Fibroblast of lung (primary cell): ENCODE measurements at regions not wholly inside any gene's neighbourhood (a gene's known extent, or its start where the extent isn't known, plus 50 kb on each side); places are given as distances from the start of the nearest gene placed in this dataset.

Source experiments
- DNase-seq, 2 donors: peaks; one replicate each; pipeline versions ENCODE4 v3.0.0 to v3.0.0-alpha.2; 2010; ENCODE audit warnings: low read depth in 2 of 2
- H2AFZ ChIP-seq: 2 replicates; pipeline ENCODE4 v1.5.1; 2012; ENCODE audit warnings: low read length, control low read depth, inconsistent platforms
- H3K27ac ChIP-seq: 2 replicates; pipeline ENCODE4 v1.5.1; 2011; ENCODE audit warnings: low read length, control low read depth; ENCODE audit not compliant: insufficient read depth
- H3K27me3 ChIP-seq: 2 replicates; pipeline ENCODE4 v1.5.1; 2011; ENCODE audit warnings: mild to moderate bottlenecking, low read length; ENCODE audit not compliant: control insufficient read depth, insufficient read depth
- H3K36me3 ChIP-seq: 2 replicates; pipeline ENCODE4 v1.5.1; 2011; ENCODE audit warnings: low read length; ENCODE audit not compliant: control insufficient read depth, insufficient read depth
- H3K4me1 ChIP-seq: 2 replicates; pipeline ENCODE4 v1.5.1; 2011; ENCODE audit warnings: low read length; ENCODE audit not compliant: control insufficient read depth, insufficient read depth; ENCODE audit errors: extremely low read depth
- H3K4me2 ChIP-seq: 2 replicates; pipeline ENCODE4 v1.5.1; 2011; ENCODE audit warnings: low read length, control low read depth; ENCODE audit not compliant: insufficient read depth; ENCODE audit errors: extremely low read depth
- H3K4me3 ChIP-seq, 4 experiments: fragments of 200-600 bp in 1 of 4; sonication (generic) in 1 of 4; replicated peaks in 1 of 4; 2 replicates each; pipeline ENCODE4 v1.5.1; 2011 to 2016; ENCODE audit warnings: low read length in 4 of 4, low read depth in 3 of 4, mild to moderate bottlenecking in 3 of 4, control low read depth in 2 of 4, inconsistent platforms in 1 of 4, mixed read lengths in 1 of 4; ENCODE audit not compliant: insufficient read depth in 1 of 4; ENCODE audit errors: control extremely low read depth in 1 of 4
- H3K79me2 ChIP-seq: 2 replicates; pipeline ENCODE4 v1.5.1; 2012; ENCODE audit warnings: mild to moderate bottlenecking, low read length, inconsistent platforms; ENCODE audit not compliant: control insufficient read depth, insufficient read depth
- H3K9ac ChIP-seq: 2 replicates; pipeline ENCODE4 v1.5.1; 2011; ENCODE audit warnings: mild to moderate bottlenecking, low read length, control low read depth; ENCODE audit not compliant: insufficient read depth
- H3K9me3 ChIP-seq: 2 replicates; pipeline ENCODE4 v1.5.1; 2012; ENCODE audit warnings: low read depth, low read length; ENCODE audit not compliant: control insufficient read depth, insufficient read depth
- H4K20me1 ChIP-seq: 2 replicates; pipeline ENCODE4 v1.5.1; 2011; ENCODE audit warnings: low read length; ENCODE audit not compliant: control insufficient read depth, insufficient read depth; ENCODE audit errors: extremely low read depth
- EZH2 ChIP-seq: IDR thresholded peaks from 2 replicates; pipeline ENCODE4 v1.5.1; 2012; ENCODE audit warnings: low read length, control low read depth, mild to moderate bottlenecking; ENCODE audit errors: missing control alignments
- TF ChIP-seq, protein P1 (sequence below), 2 donors: IDR thresholded peaks in 1 of 2; conservative IDR thresholded peaks in 1 of 2; 1 replicate in 1 of 2; 2 replicates in 1 of 2; pipeline ENCODE4 v1.5.1; 2011 to 2012; ENCODE audit warnings: low read length in 2 of 2, control low read depth in 1 of 2, inconsistent platforms in 1 of 2, low read depth in 1 of 2, mild to moderate bottlenecking in 1 of 2

DNA sequence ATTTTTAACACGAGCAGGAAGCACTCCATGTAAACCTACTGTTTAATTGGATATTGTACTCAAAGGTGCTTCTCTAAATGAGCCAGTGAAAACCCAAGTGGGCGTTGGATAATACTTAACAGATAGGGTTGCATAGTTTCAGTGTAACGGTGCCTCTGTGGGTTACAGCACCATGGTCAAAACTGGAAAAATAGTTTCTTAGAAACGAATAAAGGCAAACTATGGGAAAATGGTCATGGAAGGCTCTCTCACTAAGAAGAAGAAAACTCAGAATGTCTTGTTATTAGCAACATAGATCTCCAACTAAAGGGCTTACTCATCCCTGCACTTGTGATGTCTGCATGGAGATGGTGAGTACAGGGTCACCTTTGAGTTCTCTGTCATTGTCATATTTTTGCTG lies 59.1 kb upstream of the NEDD9 start:
- H3K36me3 ChIP-seq: no peaks in the 10 kb centered on the region
- no peak overlapping the region for H3K4me2 ChIP-seq
- no peak overlapping the region for H3K9ac ChIP-seq
- H3K27me3 ChIP-seq: no peaks in the 10 kb centered on the region
- TF ChIP-seq, protein P1, sequence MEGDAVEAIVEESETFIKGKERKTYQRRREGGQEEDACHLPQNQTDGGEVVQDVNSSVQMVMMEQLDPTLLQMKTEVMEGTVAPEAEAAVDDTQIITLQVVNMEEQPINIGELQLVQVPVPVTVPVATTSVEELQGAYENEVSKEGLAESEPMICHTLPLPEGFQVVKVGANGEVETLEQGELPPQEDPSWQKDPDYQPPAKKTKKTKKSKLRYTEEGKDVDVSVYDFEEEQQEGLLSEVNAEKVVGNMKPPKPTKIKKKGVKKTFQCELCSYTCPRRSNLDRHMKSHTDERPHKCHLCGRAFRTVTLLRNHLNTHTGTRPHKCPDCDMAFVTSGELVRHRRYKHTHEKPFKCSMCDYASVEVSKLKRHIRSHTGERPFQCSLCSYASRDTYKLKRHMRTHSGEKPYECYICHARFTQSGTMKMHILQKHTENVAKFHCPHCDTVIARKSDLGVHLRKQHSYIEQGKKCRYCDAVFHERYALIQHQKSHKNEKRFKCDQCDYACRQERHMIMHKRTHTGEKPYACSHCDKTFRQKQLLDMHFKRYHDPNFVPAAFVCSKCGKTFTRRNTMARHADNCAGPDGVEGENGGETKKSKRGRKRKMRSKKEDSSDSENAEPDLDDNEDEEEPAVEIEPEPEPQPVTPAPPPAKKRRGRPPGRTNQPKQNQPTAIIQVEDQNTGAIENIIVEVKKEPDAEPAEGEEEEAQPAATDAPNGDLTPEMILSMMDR (conservative IDR thresholded peaks at IDR 0.05 in 1 of 2, IDR thresholded peaks at IDR 0.05 in 1 of 2; ENCODE audit: low read depth in 1 of 2, low read length in 2 of 2): no peak
- no peak for TF ChIP-seq EZH2
- no peak overlapping the region for H3K27ac ChIP-seq
- no peaks in the 10 kb centered on the region for H3K4me1 ChIP-seq
- H3K4me3 ChIP-seq: no peak overlapping the region
- no peaks in the 10 kb centered on the region for H3K79me2 ChIP-seq
- DNase-seq: no peak
- H2AFZ ChIP-seq: no peak overlapping the region
- no peaks in the 10 kb centered on the region for H4K20me1 ChIP-seq
- H3K9me3 ChIP-seq: no peaks in the 10 kb centered on the region

GRCh38 chr6:11290027-11290426 lies 57.6 kb upstream of the NEDD9 start:
- H3K27ac ChIP-seq: no peak overlapping the region
- H3K27me3 ChIP-seq: no peaks in the 10 kb centered on the region
- no peak overlapping the region for H3K9ac ChIP-seq
- H3K36me3 ChIP-seq: no peaks in the 10 kb centered on the region
- TF ChIP-seq, protein P1 (conservative IDR thresholded peaks at IDR 0.05 in 1 of 2, IDR thresholded peaks at IDR 0.05 in 1 of 2; ENCODE audit: low read depth in 1 of 2, low read length in 2 of 2): no peak
- TF ChIP-seq EZH2: no peak
- H3K79me2 ChIP-seq: no peaks in the 10 kb centered on the region
- no peak overlapping the region for H3K4me3 ChIP-seq
- H2AFZ ChIP-seq: no peak overlapping the region
- H3K4me1 ChIP-seq: no peaks in the 10 kb centered on the region
- no peak overlapping the region for H3K4me2 ChIP-seq
- no peak for DNase-seq
- no peaks in the 10 kb centered on the region for H4K20me1 ChIP-seq
- no peaks in the 10 kb centered on the region for H3K9me3 ChIP-seq

GRCh38 chr6:11288065-11288464 lies 55.6 kb upstream of the NEDD9 start:
- Histone ChIP-seq H2AFZ (no peak overlapping the region), H4K20me1 (no peaks in the 10 kb centered on the region), H3K27ac (no peak overlapping the region), H3K79me2 (no peaks in the 10 kb centered on the region), H3K4me1 (no peaks in the 10 kb centered on the region), H3K4me3 (no peak overlapping the region), H3K4me2 (no peak overlapping the region), H3K9ac (no peak overlapping the region), H3K27me3 (no peaks in the 10 kb centered on the region), H3K36me3 (no peaks in the 10 kb centered on the region), H3K9me3 (no peaks in the 10 kb centered on the region)
- DNase-seq: no peak
- TF ChIP-seq, protein P1 (conservative IDR thresholded peaks at IDR 0.05 in 1 of 2, IDR thresholded peaks at IDR 0.05 in 1 of 2; ENCODE audit: low read depth in 1 of 2, low read length in 2 of 2): no peak
- no peak for TF ChIP-seq EZH2
